SU-DHL-6 (cell line): ENCODE measurements at regions not wholly inside any gene's neighbourhood (a gene's known extent, or its start where the extent isn't known, plus 50 kb on each side); places are given as distances from the start of the nearest gene placed in this dataset.

Experiments used
- H2AFZ ChIP-seq: fragments of 200-600 bp; sonication (generic); 2 replicates; pipeline ENCODE4 v1.6.1; 2014; ENCODE audit warnings: low read depth, mild to moderate bottlenecking, moderate library complexity, mixed read lengths, antibody characterized with exemption, low read length; ENCODE audit not compliant: severe bottlenecking
- H3F3A ChIP-seq: fragments of 200-600 bp; shearing (Covaris generic); 2 replicates; pipeline ENCODE4 v1.6.0; 2016; ENCODE audit warnings: antibody characterized with exemption, mild to moderate bottlenecking; ENCODE audit not compliant: insufficient read depth
- H3K27ac ChIP-seq: fragments of 200-600 bp; sonication (generic); 2 replicates; pipeline ENCODE4 v1.5.1; 2016; ENCODE audit warnings: low read depth, mild to moderate bottlenecking, low read length, moderate library complexity, mixed read lengths
- H3K27me3 ChIP-seq: fragments of 200-600 bp; sonication (generic), shearing (Covaris generic); 2 replicates; pipeline ENCODE4 v1.6.0; 2014; ENCODE audit warnings: mild to moderate bottlenecking, low read length
- H3K36me3 ChIP-seq: fragments of 200-600 bp; sonication (generic); 2 replicates; pipeline ENCODE4 v1.6.1; 2014; ENCODE audit warnings: mild to moderate bottlenecking, low read length, mixed read lengths
- H3K4me2 ChIP-seq: fragments of 300-600, 200-600 bp; shearing (Covaris generic), sonication (generic); 2 replicates; pipeline ENCODE4 v1.6.0; 2014; ENCODE audit warnings: low read length, low read depth, mild to moderate bottlenecking; ENCODE audit not compliant: poor library complexity, severe bottlenecking
- H3K4me3 ChIP-seq: fragments of 200-600 bp; sonication (generic); 2 replicates; pipeline ENCODE4 v1.5.1; 2014; ENCODE audit warnings: antibody characterized with exemption, low read length, mild to moderate bottlenecking, mixed read lengths; ENCODE audit not compliant: insufficient read depth, poor library complexity, severe bottlenecking
- H3K79me2 ChIP-seq: fragments of 200-600 bp; sonication (generic); 2 replicates; pipeline ENCODE4 v1.6.1; 2014; ENCODE audit warnings: mild to moderate bottlenecking, low read length, moderate library complexity; ENCODE audit not compliant: insufficient read depth
- H3K9ac ChIP-seq: fragments of 200-600 bp; sonication (generic); 2 replicates; pipeline ENCODE4 v1.7.0; 2014; ENCODE audit warnings: mild to moderate bottlenecking, low read length
- H3K9me2 ChIP-seq: fragments of 200-600 bp; sonication (generic); replicated peaks from 2 replicates; pipeline ENCODE4 v1.6.1; 2014; ENCODE audit warnings: low read length; ENCODE audit not compliant: insufficient read depth
- H3K9me3 ChIP-seq: fragments of 200-600 bp; sonication (generic); 2 replicates; pipeline ENCODE4 v1.6.1; 2014; ENCODE audit warnings: low read length, mixed read lengths; ENCODE audit not compliant: insufficient read depth
- H4K20me1 ChIP-seq: fragments of 200-600 bp; sonication (generic); 2 replicates; pipeline ENCODE4 v1.6.1; 2014; ENCODE audit warnings: low read depth, mild to moderate bottlenecking, antibody characterized with exemption, low read length, moderate library complexity, mixed read lengths
- CTCF ChIP-seq: fragments of 200-600 bp; sonication (generic); IDR thresholded peaks from one replicate; pipeline ENCODE4 v1.5.1; 2017; ENCODE audit warnings: antibody characterized with exemption, mild to moderate bottlenecking, low read length, moderate library complexity; ENCODE audit not compliant: insufficient read depth, poor library complexity, severe bottlenecking
- EZH2phosphoT487 ChIP-seq: fragments of 200-600 bp; sonication (generic), shearing (Covaris generic); conservative IDR thresholded peaks from 2 replicates; pipeline ENCODE4 v1.6.1; 2018; ENCODE audit warnings: mild to moderate bottlenecking, antibody characterized with exemption, low read length, moderate library complexity, mixed read lengths

GRCh38 chr16:86429663-86430062 lies 80.7 kb upstream of the FOXF1 start:
- Histone ChIP-seq H4K20me1 (no peaks in the 10 kb centered on the region), H3F3A (no peaks in the 10 kb centered on the region), H3K27me3 (no peaks in the 10 kb centered on the region), H3K4me3 (no peak overlapping the region), H3K9ac (no peak overlapping the region), H3K27ac (no peak overlapping the region), H3K4me2 (no peak overlapping the region), H2AFZ (no peak overlapping the region), H3K79me2 (no peaks in the 10 kb centered on the region), H3K36me3 (no peaks in the 10 kb centered on the region), H3K9me2 (no peaks in the 10 kb centered on the region), H3K9me3 (no peaks in the 10 kb centered on the region)
- no peak for TF ChIP-seq EZH2phosphoT487
- TF ChIP-seq CTCF: no peak

GRCh38 chr16:86430814-86431213 lies 79.5 kb upstream of the FOXF1 start:
- Histone ChIP-seq H4K20me1 (no peaks in the 10 kb centered on the region), H3K27me3 (no peaks in the 10 kb centered on the region), H3K4me2 (no peak overlapping the region), H3K79me2 (no peaks in the 10 kb centered on the region), H3K9me3 (no peaks in the 10 kb centered on the region), H3K27ac (no peak overlapping the region), H3K9me2 (no peaks in the 10 kb centered on the region), H3K4me3 (no peak overlapping the region), H3K36me3 (no peaks in the 10 kb centered on the region), H3K9ac (no peak overlapping the region), H2AFZ (no peak overlapping the region), H3F3A (no peaks in the 10 kb centered on the region)
- no peak for TF ChIP-seq EZH2phosphoT487
- no peak for TF ChIP-seq CTCF

GRCh38 chr16:86431540-86431939 lies 78.8 kb upstream of the FOXF1 start:
- Histone ChIP-seq H3K9me2 (no peaks in the 10 kb centered on the region), H3K9ac (no peak overlapping the region), H3K9me3 (no peaks in the 10 kb centered on the region), H3F3A (no peaks in the 10 kb centered on the region), H2AFZ (no peak overlapping the region), H3K27me3 (no peaks in the 10 kb centered on the region), H3K79me2 (no peaks in the 10 kb centered on the region), H3K36me3 (no peaks in the 10 kb centered on the region), H3K4me3 (no peak overlapping the region), H3K27ac (no peak overlapping the region), H3K4me2 (no peak overlapping the region), H4K20me1 (no peaks in the 10 kb centered on the region)
- no peak for TF ChIP-seq CTCF
- TF ChIP-seq EZH2phosphoT487: no peak

GRCh38 chr16:86432048-86432447 lies 78.3 kb upstream of the FOXF1 start:
- no peaks in the 10 kb centered on the region for H3K9me3 ChIP-seq
- TF ChIP-seq EZH2phosphoT487: no peak
- no peak for TF ChIP-seq CTCF
- H3K4me2 ChIP-seq: no peak overlapping the region
- H3K9me2 ChIP-seq: no peaks in the 10 kb centered on the region
- H3F3A ChIP-seq: no peaks in the 10 kb centered on the region
- H3K79me2 ChIP-seq: no peaks in the 10 kb centered on the region
- H3K27ac ChIP-seq: no peak overlapping the region
- no peak overlapping the region for H3K9ac ChIP-seq
- H3K4me3 ChIP-seq: no peak overlapping the region
- H2AFZ ChIP-seq: no peak overlapping the region
- no peaks in the 10 kb centered on the region for H4K20me1 ChIP-seq
- no peaks in the 10 kb centered on the region for H3K36me3 ChIP-seq
- no peaks in the 10 kb centered on the region for H3K27me3 ChIP-seq
